ENCODE measurements at regions not wholly inside any gene's neighbourhood (a gene's known extent, or its start where the extent isn't known, plus 50 kb on each side); places are given as distances from the start of the nearest gene placed in this dataset.

DNA sequence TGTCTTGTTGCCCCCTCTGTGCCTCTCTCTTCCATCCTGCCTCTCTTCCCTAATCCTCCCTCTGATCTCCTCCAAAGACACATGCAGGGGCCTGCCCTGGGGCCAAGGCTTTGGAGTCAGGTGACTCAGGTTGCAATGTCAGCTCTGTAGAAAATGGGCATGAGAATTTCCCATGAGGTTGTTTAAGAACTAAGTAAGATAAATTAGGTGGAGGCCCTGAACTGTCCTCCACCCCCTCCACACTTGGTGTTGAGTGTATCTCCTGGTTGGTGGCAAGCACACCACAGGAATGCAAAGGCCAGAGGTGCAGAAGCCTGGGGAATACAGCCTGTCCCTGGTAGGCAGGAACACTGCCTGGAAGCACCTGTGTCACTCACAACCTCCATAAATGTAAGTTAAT lies 63.9 kb upstream of the GRIK3 start:
- TF ChIP-seq, protein P1, sequence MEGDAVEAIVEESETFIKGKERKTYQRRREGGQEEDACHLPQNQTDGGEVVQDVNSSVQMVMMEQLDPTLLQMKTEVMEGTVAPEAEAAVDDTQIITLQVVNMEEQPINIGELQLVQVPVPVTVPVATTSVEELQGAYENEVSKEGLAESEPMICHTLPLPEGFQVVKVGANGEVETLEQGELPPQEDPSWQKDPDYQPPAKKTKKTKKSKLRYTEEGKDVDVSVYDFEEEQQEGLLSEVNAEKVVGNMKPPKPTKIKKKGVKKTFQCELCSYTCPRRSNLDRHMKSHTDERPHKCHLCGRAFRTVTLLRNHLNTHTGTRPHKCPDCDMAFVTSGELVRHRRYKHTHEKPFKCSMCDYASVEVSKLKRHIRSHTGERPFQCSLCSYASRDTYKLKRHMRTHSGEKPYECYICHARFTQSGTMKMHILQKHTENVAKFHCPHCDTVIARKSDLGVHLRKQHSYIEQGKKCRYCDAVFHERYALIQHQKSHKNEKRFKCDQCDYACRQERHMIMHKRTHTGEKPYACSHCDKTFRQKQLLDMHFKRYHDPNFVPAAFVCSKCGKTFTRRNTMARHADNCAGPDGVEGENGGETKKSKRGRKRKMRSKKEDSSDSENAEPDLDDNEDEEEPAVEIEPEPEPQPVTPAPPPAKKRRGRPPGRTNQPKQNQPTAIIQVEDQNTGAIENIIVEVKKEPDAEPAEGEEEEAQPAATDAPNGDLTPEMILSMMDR (IDR thresholded peaks at IDR 0.05; ENCODE audit: insufficient read depth, low read length): no peak
- TF ChIP-seq GABPA (IDR thresholded peaks at IDR 0.05; ENCODE audit: low read depth): no peak
